ENCODE measurements at regions not wholly inside any gene's neighbourhood (a gene's known extent, or its start where the extent isn't known, plus 50 kb on each side); places are given as distances from the start of the nearest gene placed in this dataset.

DNA sequence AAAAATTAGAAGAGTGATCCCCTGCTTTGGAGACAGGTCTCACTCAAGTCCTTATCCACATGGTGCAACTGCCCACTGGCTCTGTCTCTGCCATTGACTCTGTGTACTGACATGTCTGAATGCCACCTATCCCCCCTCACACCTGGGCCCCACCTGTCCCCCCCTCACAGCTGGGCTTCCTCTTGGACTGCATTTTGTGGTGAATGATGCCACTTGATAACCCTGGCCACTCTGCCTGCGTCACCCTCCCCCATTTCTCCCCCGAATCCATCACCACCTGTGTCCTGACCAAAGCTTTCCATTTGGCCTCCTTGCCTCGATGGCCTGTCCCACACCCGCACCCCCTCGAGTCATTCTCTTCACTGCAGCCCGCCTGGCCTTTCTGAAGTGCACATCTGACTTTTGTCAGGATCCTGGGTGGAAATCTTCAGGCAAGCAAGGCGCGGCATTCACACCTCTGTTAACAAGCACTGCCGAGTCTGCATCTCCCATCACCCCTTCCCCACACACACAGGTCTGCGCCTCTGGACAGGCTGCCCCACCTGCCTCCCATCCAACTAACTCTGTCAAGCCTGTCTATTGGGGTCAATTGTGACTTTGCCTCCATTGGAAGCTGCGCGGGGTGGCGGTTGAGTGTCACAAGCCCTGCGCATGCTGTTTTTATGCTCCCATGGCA is 175.3 kb upstream of the KLF14 start:
- TF ChIP-seq, protein P1, sequence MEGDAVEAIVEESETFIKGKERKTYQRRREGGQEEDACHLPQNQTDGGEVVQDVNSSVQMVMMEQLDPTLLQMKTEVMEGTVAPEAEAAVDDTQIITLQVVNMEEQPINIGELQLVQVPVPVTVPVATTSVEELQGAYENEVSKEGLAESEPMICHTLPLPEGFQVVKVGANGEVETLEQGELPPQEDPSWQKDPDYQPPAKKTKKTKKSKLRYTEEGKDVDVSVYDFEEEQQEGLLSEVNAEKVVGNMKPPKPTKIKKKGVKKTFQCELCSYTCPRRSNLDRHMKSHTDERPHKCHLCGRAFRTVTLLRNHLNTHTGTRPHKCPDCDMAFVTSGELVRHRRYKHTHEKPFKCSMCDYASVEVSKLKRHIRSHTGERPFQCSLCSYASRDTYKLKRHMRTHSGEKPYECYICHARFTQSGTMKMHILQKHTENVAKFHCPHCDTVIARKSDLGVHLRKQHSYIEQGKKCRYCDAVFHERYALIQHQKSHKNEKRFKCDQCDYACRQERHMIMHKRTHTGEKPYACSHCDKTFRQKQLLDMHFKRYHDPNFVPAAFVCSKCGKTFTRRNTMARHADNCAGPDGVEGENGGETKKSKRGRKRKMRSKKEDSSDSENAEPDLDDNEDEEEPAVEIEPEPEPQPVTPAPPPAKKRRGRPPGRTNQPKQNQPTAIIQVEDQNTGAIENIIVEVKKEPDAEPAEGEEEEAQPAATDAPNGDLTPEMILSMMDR (IDR thresholded peaks at IDR 0.05): no peak

DNA sequence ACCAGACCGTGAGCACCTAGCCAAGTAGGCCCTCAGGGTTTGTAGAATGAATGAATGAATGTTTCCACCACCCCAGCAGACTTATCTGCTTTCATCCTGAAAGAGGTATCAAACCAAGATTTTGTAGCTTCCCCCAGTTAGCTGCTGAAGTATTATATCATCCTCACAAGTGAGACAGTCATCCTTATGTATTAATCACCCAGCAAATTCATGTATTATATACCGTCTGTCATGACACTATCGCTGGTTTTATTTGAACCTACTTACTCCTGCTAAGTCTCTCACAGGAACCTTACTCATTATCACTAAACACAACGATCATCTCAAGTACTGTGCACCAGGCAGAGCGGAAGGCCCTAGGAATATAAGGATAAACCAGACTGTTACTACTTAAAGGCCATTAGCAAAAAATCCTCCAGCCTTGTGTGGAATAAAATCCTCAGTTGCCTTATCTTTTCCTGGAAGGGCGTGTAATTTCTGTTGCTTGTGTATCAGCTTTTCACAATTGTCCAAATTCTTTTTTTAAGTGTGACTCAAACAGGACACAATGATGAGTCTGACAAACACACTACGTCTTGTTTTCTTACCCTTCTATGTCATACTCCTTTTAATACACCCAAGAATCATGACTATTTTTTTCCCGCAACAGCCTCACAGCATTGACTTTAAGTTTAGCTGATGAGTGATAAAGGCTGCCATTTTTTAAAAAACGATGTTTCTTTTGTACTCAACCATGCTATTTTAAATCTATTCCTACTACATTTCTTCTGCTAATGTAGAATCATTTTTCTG is 176.1 kb upstream of the KLF14 start:
- TF ChIP-seq, protein P1 (IDR thresholded peaks at IDR 0.05): no peak

DNA sequence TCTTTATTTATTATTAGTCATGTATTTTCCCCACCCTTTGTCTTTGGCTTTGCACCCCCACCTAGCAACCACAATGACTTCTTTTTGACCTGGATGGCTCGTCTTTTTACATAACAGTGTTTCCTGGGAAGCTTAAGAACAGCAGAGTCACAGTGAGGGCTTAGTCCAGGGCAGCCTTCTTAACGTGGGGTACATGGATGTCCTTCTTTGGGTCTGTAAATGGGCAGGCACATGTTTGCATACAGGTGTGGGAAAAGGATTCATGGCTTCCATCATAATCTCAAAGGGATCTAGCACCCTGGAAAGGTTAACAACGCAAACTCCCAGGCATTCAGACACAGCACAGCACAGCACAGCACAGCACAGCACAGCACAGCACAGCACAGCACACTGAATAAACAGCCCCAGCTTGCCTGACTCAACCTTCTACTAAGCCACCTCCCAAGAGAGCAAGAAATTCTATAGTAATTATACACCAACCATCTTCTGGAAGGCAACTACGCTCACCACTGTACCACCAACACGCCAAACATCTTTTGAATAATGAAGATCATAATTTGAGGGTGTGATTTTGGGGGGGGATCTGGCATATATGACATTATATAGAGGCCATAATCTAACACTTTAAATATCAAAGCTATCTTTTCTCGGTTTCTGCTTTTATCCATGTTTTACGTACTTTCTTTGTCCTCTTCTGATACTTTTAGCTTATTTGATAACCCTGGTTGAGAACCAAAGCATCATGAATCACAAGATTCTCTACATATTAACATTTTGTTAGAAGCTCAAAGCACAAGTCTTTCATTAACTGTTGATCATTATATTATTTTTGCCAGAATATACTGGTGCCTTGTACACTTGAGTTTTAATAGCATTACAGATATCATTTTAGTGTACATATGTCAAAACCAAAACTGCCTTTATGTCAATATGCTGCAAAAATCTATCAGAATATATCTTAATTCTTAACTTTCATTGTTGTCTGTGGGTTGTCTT is 177.2 kb upstream of the KLF14 start:
- TF ChIP-seq, protein P1 (IDR thresholded peaks at IDR 0.05): no peak

DNA sequence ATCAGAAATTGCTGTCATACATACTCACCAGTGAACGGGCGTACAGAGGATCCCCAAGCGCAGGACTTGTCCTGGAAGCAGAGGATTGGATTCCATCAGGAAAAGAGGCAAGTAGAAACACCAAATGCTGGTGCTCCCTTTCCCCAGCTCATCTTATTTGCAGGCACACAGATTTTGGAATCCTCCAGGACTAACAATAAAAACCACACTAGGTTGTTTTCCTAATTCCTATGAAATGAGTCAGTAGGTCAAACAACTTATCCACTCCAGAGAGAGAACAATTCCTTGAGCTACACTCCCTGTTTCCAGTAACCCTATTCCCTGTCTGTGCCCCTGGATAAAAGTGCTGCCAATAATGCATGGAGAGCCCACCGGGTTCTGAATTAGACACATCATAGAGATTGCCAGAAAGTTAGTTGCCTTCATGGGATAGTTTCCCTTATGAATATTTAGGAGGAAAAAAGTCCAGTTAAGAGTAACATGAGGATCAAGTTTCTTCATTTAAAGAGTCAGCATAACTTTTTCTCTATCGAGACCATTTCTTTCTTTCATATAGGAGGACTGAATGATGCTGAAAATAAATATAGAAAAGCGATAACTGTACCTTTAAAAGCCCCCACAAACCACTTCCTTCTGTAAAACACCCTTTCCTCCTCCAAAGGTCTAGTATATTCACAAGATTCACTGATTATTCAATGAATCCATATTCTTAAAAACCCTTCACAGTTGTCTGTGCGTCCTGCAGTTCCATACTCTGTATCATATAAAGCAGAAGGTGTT is 178.3 kb upstream of the KLF14 start:
- TF ChIP-seq, protein P1 (IDR thresholded peaks at IDR 0.05): no peak

DNA sequence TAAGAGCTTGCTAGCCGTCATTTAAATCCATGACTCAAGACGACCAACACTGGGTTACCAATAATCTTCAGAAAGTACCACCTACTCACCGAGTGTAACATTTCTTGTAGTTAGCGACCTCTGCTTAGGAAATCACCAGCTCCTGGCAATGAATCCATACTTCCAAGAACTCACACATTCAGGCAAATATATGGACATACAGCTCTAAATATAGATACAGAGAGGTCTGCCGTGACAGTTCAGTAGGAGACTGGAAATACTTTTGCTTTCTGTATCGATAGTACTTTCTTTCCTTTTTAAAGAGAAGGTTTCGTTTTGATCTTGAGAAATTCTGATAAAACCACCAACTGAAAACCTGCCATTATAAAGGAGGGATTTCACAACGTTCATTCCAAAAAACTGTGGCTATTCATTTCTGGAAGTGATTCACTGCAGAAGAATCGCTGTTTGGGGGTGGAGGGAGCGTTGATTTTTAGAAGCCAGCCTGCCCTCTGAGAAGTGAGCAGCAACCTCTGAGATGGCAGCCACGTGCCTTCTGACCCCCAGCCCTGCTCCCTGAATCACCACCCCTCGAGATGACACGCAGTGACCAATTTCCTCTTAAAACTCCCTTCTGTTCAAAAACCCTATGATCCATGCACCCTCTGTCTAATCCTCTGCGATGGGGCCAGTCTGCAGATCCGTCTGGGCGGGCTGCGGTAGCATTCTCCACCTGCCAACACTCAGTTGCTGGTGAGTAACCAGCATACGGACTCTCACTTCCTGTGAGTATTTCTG is 179.0 kb upstream of the KLF14 start:
- TF ChIP-seq, protein P1 (IDR thresholded peaks at IDR 0.05): no peak

DNA sequence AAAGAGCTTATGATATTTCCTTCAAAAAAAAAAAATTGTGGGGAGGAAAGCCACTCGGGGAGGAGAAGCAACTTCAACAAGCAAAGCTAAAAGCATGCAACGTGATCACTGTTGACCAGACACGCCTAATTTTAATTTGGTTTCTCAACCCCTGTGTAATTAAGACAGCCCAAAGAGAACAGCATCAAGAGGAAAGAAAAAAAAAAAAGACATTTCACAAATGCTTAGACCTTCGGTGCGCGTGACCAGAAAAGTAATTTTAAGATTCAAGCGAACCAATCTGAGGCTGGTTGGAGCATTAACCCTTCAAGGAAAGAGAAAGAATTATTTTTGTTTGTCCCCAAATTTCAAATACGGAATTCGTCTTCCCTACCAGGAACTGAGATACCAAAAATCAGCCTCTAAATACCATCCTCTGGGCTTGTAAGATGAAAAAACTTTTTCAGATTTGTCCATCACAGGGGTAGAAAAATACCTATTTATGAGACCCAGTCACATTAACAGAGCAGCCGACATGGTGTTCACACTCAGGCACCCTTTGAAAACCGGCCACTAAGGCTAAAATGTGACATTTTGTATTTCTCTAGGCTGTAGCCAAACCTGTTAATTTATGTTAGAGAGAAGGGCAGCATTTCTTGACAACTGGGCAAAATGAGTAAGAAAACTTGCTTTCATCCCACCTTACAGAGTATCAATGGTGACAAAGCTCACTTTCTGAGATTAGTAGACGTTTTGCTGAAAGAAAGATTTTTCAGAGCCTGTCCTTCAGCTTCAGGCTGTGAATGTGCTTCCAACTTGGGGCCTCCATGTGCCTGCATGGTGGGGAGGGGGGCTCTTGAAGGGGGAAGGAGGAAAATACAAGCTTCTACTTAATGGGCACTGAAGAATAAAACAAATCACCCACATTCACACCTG is 179.9 kb upstream of the KLF14 start:
- TF ChIP-seq, protein P1 (IDR thresholded peaks at IDR 0.05): no peak

All from LNCAP (cell line).